ENCODE measurements at regions not wholly inside any gene's neighbourhood (a gene's known extent, or its start where the extent isn't known, plus 50 kb on each side); places are given as distances from the start of the nearest gene placed in this dataset.

- ATAC-seq (replicated peaks) (no peak), DNase-seq (no peak)
- no peak overlapping the region for H3K4me3 Mint-ChIP-seq
- H3K27ac Mint-ChIP-seq = no peak overlapping the region
- no peaks in the 10 kb centered on the region for H3K4me1 Mint-ChIP-seq (ENCODE audit: low read depth in 2 of 2)
- no peaks in the 10 kb centered on the region for H3K36me3 Mint-ChIP-seq (ENCODE audit: insufficient read depth)
- no peaks in the 10 kb centered on the region for H3K27me3 Mint-ChIP-seq
- H3K9me3 Mint-ChIP-seq = no peaks in the 10 kb centered on the region
Measured at GRCh38 chr2:143954186-143954585, 565.7 kb downstream of the ZEB2 start.

GRCh38 chr2:143953451-143954030, 566.4 kb downstream of the ZEB2 start:
- no peak for DNase-seq
- no peaks in the 10 kb centered on the region for H3K27me3 Mint-ChIP-seq
- no peak overlapping the region for H3K27ac Mint-ChIP-seq
- no peaks in the 10 kb centered on the region for H3K9me3 Mint-ChIP-seq
- no peaks in the 10 kb centered on the region for H3K4me1 Mint-ChIP-seq (ENCODE audit: low read depth in 2 of 2)
- no peaks in the 10 kb centered on the region for H3K36me3 Mint-ChIP-seq (ENCODE audit: insufficient read depth)
- no peak overlapping the region for H3K4me3 Mint-ChIP-seq
- ATAC-seq (replicated peaks) = no peak

- H3K27me3 Mint-ChIP-seq = no peaks in the 10 kb centered on the region
- ATAC-seq (replicated peaks) (no peak), DNase-seq (no peak)
- H3K4me3 Mint-ChIP-seq = no peak overlapping the region
- H3K9me3 Mint-ChIP-seq = no peaks in the 10 kb centered on the region
- H3K4me1 Mint-ChIP-seq (ENCODE audit: low read depth in 2 of 2) = peaks cover 0 to 3% of the 10 kb centered on the region in 2 donors
- no peak overlapping the region for H3K27ac Mint-ChIP-seq
- H3K36me3 Mint-ChIP-seq (ENCODE audit: insufficient read depth) = no peaks in the 10 kb centered on the region
Measured at GRCh38 chr2:143952536-143952935, 567.4 kb downstream of the ZEB2 start.

- Mint-ChIP-seq H3K4me1 (ENCODE audit: low read depth in 2 of 2) (peaks cover 0 to 4% of the 10 kb centered on the region in 2 donors), H3K9me3 (no peaks in the 10 kb centered on the region), H3K27me3 (no peaks in the 10 kb centered on the region), H3K27ac (no peak overlapping the region), H3K4me3 (no peak overlapping the region), H3K36me3 (ENCODE audit: insufficient read depth) (peaks cover 3% of the 10 kb centered on the region)
- DNase-seq = no peak
- ATAC-seq (replicated peaks) = no peak
Measured at GRCh38 chr2:143950704-143951103, 569.2 kb downstream of the ZEB2 start.

GRCh38 chr2:143949121-143949848, 570.6 kb downstream of the ZEB2 start:
- Mint-ChIP-seq H3K27ac (no peak overlapping the region), H3K4me1 (ENCODE audit: low read depth in 2 of 2) (peaks cover 0 to 4% of the 10 kb centered on the region in 2 donors), H3K27me3 (no peaks in the 10 kb centered on the region), H3K4me3 (no peak overlapping the region), H3K9me3 (no peaks in the 10 kb centered on the region), H3K36me3 (ENCODE audit: insufficient read depth) (peaks cover 3% of the 10 kb centered on the region)
- DNase-seq (no peak), ATAC-seq (replicated peaks) (no peak)

- DNase-seq (no peak), ATAC-seq (replicated peaks) (no peak)
- H3K4me1 Mint-ChIP-seq (ENCODE audit: low read depth in 2 of 2) = peaks cover 0 to 4% of the 10 kb centered on the region in 2 donors
- no peak overlapping the region for H3K27ac Mint-ChIP-seq
- H3K36me3 Mint-ChIP-seq (ENCODE audit: insufficient read depth) = peaks cover 3% of the 10 kb centered on the region
- no peaks in the 10 kb centered on the region for H3K27me3 Mint-ChIP-seq
- no peak overlapping the region for H3K4me3 Mint-ChIP-seq
- H3K9me3 Mint-ChIP-seq = no peaks in the 10 kb centered on the region
Measured at GRCh38 chr2:143948710-143949109, 571.2 kb downstream of the ZEB2 start.

GRCh38 chr2:143946436-143947391, 573.2 kb downstream of the ZEB2 start:
- peaks cover 0 to 4% of the 10 kb centered on the region in 2 donors for H3K4me1 Mint-ChIP-seq (ENCODE audit: low read depth in 2 of 2)
- no peak overlapping the region for H3K4me3 Mint-ChIP-seq
- DNase-seq (no peak), ATAC-seq (replicated peaks) (no peak)
- H3K27me3 Mint-ChIP-seq = no peaks in the 10 kb centered on the region
- H3K9me3 Mint-ChIP-seq = no peaks in the 10 kb centered on the region
- H3K27ac Mint-ChIP-seq = no peak overlapping the region
- H3K36me3 Mint-ChIP-seq (ENCODE audit: insufficient read depth) = peaks cover 3% of the 10 kb centered on the region

GRCh38 chr2:143942486-143942885, 577.4 kb downstream of the ZEB2 start:
- no peak for DNase-seq
- H3K27me3 Mint-ChIP-seq = peaks cover 13 to 16% of the 10 kb centered on the region in 2 donors
- H3K4me1 Mint-ChIP-seq (ENCODE audit: low read depth in 2 of 2) = peaks cover under 1 to 3% of the 10 kb centered on the region in 2 donors
- no peak overlapping the region for H3K4me3 Mint-ChIP-seq
- no peak for ATAC-seq (replicated peaks)
- H3K36me3 Mint-ChIP-seq (ENCODE audit: insufficient read depth) = peaks cover 3% of the 10 kb centered on the region
- H3K27ac Mint-ChIP-seq = no peak overlapping the region
- H3K9me3 Mint-ChIP-seq = no peaks in the 10 kb centered on the region

- Mint-ChIP-seq H3K9me3 (no peaks in the 10 kb centered on the region), H3K36me3 (ENCODE audit: insufficient read depth) (no peaks in the 10 kb centered on the region), H3K27ac (no peak overlapping the region), H3K4me1 (ENCODE audit: low read depth in 2 of 2) (peaks cover 0 to 6% of the 10 kb centered on the region in 2 donors), H3K27me3 (peaks cover 21 to 25% of the 10 kb centered on the region in 2 donors), H3K4me3 (no peak overlapping the region)
- DNase-seq (no peak), ATAC-seq (replicated peaks) (no peak)
Measured at GRCh38 chr2:143940720-143941119, 579.2 kb downstream of the ZEB2 start.

- H3K9me3 Mint-ChIP-seq = no peaks in the 10 kb centered on the region
- H3K4me3 Mint-ChIP-seq = no peak overlapping the region
- H3K27ac Mint-ChIP-seq = no peak overlapping the region
- peaks cover 24 to 25% of the 10 kb centered on the region in 2 donors for H3K27me3 Mint-ChIP-seq
- ATAC-seq (replicated peaks) (no peak), DNase-seq (no peak)
- H3K36me3 Mint-ChIP-seq (ENCODE audit: insufficient read depth) = no peaks in the 10 kb centered on the region
- peaks cover 0 to 6% of the 10 kb centered on the region in 2 donors for H3K4me1 Mint-ChIP-seq (ENCODE audit: low read depth in 2 of 2)
Measured at GRCh38 chr2:143939626-143940330, 580.1 kb downstream of the ZEB2 start.

- Mint-ChIP-seq H3K36me3 (ENCODE audit: insufficient read depth) (no peaks in the 10 kb centered on the region), H3K9me3 (no peaks in the 10 kb centered on the region), H3K4me1 (ENCODE audit: low read depth in 2 of 2) (peaks cover 0 to 6% of the 10 kb centered on the region in 2 donors), H3K27ac (no peak overlapping the region), H3K4me3 (peak overlapping the region; percentile 45 to 56), H3K27me3 (peaks cover 24 to 31% of the 10 kb centered on the region in 2 donors)
- ATAC-seq (replicated peaks) (no peak), DNase-seq (no peak)
Measured at GRCh38 chr2:143937723-143938350, 582.1 kb downstream of the ZEB2 start.

GRCh38 chr2:143936848-143937722, 582.8 kb downstream of the ZEB2 start:
- H3K27ac Mint-ChIP-seq = no peak overlapping the region
- H3K27me3 Mint-ChIP-seq = peaks cover 27 to 34% of the 10 kb centered on the region in 2 donors
- peaks cover 0 to 6% of the 10 kb centered on the region in 2 donors for H3K4me1 Mint-ChIP-seq (ENCODE audit: low read depth in 2 of 2)
- no peaks in the 10 kb centered on the region for H3K36me3 Mint-ChIP-seq (ENCODE audit: insufficient read depth)
- ATAC-seq (replicated peaks) (peak; percentile 42), DNase-seq (no peak)
- peak overlapping the region; percentile 63 to 72 for H3K4me3 Mint-ChIP-seq
- no peaks in the 10 kb centered on the region for H3K9me3 Mint-ChIP-seq

All from effector memory CD8-positive, alpha-beta T cell (primary cell).